SHP77 (cell line): ENCODE measurements at regions not wholly inside any gene's neighbourhood (a gene's known extent, or its start where the extent isn't known, plus 50 kb on each side); places are given as distances from the start of the nearest gene placed in this dataset.
"Not testable (repeated sequence)": the region's sequence is repeated elsewhere in the genome, so short reads cannot be mapped to it uniquely, and the experiment has no call there.

Source experiments
- DNase-seq, 2 experiments: peaks; one replicate each; lab custom pipeline; 2025; lab: John Stamatoyannopoulos, UW

DNA sequence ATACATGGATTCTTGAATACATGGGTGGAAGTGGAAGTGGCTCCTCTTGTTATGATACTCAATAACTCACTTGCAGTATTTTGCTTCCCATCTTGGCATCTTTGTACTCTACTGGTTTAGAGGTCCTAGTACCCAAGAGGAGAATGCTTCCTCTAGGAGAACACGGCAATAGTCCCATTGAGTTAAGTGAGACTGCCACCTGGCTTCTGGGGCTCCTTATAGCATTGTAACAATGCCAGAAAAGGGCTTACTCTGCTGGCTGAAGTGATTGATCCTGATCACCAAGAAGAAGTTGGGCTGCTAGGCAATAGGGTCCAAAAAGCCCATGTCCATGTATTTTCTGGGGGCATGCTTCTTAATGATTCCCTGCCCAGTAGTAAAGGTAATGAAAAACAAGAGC, 627.6 kb upstream of the SGCD start:
- no peak for DNase-seq

DNA sequence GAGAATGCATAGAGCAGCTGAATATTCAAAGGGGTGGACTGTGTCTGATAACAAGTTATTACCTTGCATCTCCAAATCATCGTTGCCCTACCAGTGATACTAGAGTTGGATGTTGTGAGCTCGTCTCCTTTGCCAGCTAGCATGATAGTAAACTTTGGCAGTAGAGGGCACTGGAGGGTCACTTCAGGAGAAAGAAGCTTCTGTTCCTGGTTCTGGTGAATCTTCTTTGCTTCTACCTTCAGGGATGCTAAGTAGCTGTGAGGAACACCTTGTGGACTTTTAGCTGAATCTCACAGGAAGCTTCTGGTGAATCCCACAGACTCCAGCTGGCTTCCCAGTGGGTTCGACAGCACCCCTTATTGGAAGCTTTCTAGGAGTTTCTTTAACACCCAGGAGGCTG, 626.6 kb upstream of the SGCD start:
- no peak for DNase-seq

DNA sequence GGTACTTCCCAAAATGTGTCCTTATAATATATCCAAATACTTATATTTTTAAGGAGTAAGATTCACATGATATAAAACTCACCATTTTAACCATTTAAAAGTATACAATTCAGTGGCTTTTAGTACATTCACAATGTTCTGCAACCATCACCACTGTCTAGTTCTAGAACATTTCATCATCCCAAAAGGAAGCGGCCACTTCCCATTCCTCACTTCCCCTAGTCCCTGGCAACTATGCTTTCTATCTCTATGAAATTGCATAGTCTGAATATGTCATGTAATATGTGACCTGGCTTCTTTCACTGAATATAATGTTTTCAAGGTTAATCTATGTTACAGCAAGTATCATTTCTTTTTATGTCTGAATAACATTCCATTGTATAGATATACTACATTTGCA, 615.1 kb upstream of the SGCD start:
- no peak for DNase-seq

DNA sequence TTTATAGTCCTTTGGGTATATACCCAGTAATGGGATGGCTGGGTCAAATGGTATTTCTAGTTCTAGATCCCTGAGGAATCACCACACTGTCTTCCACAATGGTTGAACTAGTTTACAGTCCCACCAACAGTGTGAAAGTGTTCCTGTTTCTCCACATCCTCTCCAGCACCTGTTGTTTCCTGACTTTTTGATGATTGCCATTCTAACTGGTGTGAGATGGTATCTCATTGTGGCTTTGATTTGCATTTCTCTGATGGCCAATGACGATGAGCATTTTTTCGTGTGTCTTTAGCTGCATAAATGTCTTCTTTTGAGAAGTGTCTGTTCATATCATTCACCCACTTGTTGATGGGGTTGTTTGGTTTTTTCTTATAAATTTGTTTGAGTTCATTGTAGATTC, 612.5 kb upstream of the SGCD start:
- not testable (repeated sequence) for DNase-seq

DNA sequence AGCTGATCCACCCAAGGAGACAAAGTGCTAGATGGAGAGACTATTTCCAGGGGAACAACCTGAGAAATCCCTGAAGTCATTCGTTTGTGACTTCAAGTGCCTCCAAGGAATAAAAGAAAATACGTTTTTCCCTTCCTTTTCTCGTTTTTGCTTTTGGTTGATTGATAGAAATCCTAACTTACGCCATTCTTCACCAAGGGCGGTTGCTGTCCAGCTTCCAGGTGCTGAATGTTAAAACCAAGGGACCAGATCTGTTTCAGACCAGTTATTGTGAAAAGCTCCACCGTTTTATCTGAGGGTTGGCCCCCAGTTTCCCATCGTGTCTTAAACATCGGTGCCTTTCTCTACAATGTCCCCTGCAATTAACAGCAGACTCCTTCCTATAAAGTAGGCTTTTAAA, 600.7 kb upstream of the SGCD start:
- no peak for DNase-seq

DNA sequence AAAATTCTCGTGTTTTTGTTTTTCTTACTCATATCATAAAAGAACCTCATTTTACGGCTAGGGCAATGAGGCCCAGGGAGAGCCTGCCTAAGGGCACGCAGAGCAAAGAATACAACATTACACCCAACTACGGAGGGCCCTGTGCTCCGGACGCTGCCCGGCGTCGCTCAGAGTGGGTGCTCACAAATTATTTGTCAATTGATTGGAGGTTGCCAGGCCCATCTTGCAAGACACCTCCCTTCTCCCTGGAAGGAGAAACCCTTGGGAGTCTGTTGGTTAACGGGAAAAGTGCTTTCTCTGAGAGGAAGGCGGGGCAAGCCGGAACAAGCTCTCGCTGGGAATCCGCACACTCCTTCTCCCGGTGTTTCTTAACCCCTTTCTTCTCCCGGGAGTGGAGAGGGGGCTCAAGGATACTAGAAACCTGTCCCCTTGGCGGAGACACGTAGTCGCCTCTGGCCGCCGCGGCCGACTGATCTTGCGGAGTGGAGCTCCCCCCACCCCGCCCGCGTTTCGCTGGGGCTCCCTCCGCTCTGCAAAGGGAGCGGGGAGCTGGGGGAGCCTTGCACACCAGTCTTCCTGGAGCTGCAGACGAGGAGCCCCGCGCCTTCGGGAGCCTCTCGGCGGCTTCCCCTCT, 599.3 kb upstream of the SGCD start:
- no peak for DNase-seq

DNA sequence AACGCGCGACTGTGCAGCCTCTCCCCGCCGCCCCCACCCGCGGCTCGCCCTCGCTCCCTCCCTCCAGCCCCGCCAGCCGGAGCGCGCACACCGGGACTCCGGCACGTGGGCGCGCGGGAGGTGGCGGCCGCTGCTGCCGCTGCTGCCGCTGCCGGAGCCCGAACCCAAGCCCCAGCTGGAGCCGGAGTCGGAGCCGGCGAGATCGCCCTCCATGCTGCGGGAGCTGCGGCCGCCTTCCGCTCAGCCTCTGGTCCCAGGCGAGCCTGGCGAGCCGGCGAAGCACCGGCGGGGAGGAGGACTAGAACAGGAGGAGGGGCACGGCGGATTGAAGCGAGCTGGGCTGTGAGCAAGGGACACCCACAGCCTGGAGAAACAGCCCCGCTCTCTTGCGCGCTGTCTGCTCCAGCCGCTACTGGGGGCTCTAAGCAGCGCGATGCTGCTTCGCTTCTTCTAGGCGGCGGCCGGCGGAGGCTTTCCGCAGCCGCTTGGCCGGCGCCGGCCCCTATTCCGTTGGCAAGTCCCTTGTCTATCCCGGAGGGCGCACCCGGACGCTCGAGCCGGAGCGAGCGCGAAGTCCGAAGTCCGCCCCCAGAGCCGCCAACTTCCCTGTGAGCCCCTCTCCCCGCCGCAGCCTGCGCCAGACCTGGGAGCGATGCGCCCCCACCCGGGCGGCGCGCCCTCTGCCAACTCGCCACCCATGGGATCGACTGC, 598.7 kb upstream of the SGCD start:
- DNase-seq: no peak

DNA sequence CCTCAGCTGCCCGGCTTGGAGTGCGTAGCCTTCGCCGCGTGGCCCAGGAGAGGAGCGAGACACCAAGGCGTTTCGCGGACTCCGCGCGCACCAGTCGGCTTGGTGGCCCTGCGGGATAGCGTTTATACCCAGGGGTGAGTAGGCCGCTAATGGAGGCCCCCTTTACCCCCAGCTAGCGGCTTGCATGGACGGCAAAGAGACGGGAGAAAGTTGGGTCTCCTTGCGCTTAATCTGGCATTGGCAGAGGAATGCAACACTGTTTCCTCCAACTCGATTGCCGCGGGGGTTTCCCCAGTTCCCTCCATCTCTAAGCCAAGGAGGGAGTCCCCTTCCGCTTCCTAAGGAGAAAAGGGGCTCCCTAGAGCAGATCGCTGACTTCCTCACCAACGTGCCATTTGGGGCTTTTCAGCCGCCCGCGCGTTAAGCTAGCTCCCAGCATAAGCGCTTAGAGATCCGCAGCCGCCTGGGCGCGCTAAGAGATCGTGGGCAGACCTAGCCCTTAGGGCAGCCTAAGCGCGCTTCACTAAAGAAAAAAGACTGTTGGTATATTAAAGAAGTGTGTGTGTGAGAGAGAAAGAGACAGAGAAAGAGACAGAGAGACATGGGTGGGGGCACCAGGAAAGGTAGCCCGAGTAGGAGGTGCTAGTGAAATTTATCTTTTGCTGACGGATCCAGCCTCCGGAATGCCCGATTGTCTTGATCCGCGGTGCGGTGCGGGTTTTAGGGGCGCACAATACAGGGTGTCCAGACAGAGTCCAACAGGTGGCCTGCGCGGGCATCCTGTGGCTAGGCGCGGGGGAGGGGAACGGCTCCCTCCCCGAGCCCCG, 597.9 kb upstream of the SGCD start:
- DNase-seq: no peak

DNA sequence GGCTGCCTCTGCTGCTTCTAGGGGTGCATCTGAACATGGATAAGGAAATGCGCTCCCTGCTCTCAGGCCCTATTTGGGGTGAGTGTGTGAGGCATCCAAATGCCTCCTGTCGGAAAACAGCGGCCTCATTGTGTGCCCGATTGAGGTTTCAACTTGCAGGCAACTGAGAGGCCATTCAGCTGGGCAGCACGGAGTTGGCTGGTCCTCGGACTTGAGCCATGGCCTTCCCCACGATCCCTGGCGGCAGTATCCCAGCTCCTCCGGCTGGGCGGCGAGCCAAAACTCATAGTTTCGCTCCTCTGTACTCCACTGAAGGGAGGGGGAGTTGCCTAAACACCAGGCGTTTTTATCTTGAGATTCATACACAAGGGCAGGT, 597.3 kb upstream of the SGCD start:
- DNase-seq: no peak

DNA sequence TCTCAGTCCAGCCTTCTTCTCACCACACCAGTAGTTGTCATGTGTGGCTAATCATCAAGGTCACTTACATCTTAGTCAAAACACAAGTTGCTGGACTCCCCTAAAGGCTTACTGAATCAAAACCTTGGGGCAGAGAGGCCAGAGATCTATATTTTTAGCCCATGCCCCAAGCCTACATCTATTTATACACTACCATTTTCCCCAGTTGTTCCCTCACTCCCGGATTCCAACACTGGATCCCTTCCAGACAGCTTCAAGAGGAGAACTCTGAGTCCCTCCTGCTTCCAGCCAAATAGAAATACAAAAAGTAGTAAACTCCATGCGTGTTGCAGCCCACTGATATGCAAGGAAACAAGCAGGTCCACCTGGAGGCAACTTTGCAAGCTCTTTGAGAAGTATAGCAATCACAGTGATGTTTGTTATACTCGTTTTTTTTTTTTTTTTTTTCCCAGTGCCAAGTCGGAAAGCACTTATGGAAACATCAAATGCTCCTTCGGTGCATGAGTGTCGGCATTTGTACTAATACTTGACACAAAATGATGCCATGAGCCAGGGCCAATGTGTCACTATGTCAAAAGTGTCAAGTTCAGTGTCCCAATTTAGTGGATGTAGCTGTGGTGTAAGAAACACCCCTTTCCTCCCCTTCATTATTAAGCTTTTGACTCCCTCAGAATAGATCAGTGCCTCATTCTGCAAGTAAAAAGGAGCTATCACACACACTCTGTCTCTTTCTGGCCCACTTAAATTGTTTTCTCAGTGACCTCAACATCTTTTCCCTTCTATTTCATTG, 594.2 kb upstream of the SGCD start:
- no peak for DNase-seq

DNA sequence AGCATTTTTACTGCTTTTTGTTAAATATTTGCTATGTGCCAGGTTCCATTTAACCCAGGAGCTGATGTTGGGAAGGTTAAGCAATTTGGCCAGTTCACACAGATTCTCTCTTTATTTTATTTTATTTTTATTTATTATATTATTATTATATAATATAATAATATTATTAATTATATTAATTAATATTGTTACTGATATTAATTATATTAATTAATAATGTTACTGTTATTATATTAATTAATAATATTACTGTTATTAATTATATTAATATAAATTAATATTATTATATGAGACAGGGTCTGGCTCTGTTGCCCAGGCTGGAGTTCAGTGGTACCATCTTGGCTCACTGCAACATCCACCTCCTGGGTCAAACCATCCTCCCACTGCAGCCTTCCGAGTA, 593.0 kb upstream of the SGCD start:
- DNase-seq: no peak

DNA sequence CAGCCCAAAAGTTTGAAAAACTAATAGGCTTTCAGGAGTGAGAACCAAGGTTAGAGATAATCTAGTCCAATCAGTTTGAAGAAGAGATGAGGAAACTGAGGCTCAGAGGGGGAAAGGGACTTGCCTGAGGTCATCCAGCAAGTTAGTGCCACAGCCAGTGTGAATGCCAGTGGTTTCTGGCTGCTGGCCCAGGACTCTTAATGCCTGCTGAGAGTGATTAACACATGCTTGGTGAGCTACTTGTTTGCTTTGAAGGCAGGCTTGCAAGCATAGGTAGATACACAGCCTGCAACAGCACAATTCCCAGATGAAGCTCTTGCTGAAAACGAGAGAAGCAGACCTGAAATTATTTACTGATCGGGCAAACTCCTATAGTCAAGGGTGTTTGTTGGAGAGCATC, 591.6 kb upstream of the SGCD start:
- DNase-seq: no peak

DNA sequence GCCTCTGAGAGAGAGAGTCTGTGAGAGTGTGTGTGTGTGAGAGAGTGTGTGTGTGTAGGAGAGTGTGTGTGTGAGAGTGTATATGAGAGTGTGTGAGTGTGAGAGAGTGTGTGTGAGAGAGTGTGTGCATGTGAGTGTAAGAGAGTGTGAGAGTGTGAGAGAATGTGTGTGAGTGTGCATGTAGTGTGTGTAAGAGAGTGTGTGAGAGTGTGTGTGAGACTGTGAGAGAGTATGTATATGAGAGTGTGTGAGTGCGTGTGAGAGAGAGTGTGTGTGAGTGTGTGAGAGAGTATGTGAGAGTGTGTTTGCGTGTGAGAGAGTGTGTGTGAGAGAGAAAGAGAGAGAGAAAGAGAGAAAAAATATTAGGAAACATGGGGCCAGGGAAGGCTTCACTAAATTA, 588.3 kb upstream of the SGCD start:
- DNase-seq: no peak

DNA sequence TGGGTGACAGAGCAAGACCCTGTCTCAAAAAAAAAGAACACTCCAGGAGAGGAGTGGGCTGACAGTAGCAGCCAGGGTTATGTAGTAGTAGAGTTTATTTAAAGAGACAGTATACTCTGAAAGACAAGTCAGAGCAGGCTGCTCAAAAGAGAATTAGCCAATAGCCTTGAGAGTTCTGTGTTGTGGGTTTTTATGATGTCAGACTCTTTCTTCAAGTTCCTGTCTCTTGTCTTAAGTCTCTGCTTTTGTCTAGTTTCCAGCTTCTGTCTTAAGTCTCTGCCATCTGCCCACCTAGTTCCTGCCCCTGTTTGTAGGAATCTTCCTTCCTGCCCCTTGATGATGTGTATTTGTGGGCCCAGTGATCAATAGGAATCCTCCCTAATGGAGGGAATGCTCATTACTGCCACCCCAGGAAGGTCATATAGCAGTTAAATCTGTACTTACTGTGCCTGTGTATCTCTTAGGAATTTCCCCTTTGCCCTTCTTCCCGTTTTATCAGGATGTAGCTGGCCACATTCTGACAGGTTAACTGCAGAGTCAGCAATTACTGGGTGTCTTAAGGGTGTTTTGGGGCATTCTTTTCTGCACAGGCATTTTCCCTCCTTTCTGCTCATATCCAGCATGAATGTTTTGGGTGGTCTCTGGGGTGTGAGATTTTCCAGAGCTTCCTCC, 580.5 kb upstream of the SGCD start:
- no peak for DNase-seq

DNA sequence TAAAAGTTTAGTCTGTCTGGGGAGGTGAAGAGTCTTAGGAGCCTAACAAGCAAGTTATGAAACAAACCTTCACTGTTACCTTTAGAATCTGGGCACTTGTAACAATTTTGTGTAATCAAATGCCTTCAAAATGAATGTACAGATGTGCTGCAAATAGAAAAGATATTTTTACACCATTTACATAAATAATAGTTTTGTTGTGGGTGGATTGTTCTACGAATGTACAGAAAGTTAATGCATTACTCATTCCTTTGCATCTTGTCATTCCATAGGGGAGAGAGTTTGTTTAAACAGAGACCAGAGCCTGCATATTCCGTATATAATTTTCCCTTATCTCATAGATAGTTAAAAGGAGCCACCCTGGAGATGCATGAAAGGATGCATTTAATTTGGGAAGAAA, 576.9 kb upstream of the SGCD start:
- DNase-seq: no peak

DNA sequence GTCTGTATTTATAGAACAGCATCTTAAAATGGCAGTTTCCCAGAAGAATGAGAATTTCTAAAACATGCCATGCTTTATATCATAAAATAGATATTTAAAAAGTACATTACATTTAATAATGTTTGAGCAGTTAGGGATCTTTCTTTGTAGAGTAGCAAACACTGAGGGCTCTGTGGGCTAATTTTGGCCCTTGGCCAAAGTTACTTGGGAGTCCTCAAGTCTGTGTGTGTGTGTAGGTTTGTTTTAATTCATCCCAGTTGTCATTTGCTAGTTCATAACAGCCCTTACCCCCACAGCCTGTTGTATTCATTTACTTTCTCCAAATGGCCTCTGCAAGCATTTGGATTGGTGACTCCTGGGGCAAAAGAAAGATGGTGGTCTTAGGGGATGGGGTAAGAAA, 576.4 kb upstream of the SGCD start:
- no peak for DNase-seq

DNA sequence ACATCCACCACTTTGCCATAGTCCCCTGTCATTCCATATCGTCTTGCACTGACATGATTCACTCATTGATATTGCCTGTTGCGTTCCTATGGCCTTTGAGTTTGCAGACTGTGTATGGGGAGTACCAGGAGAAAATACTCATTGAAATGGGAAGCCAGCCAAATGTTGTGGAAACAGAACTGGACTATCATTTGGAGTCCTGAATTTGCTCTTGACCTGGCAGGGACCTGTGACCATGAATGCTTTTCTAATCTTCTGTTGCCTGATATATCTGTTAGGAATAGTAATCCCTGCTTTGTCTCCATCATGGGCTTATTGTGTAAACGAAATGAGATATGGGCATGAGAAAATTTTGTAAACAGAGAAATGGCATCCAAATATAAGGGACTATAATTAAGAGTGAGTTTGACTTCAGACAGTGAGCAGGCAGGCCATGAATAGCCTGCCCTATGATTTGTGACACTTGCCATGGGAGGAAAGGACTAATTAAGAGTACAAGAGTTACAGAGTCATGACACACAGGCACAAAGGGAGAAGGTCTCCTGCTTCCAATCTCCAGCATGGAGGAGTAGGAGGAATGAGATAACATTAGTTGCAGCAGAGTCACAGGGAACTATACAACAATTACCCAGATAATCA, 572.9 kb upstream of the SGCD start:
- DNase-seq: no peak

DNA sequence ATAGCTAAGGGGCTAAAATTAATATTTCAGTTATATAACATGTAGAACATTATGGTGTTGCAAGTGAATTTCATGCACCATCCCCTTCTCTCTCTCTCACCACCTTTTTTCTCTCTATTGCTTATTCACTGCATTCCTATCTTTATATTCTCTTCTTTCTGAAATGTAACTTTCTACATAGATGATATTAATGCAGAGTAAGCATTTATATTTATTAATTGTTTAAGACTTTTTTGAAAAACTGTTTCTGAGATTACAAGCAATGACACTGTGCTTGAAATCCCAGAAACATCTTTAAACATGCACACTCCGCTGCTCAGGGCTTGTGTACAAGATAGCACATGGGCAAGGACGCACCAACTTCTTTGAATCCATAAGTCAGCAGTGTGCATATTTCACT, 567.7 kb upstream of the SGCD start:
- no peak for DNase-seq

DNA sequence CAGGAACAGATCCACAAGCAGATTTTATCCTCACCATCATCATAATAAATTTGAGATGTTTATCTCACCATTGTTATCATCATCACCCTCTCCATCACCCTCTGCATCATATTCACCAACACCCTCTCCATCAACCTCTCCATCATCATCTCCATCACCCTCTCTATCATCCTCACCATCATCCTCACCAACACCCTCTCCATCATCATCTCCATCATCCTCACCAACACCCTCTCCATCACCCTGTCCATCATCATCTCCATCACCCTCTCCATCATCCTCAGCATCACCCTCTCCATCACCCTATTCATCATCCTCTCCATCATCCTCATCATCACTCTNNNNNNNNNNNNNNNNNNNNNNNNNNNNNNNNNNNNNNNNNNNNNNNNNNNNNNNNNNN, 567.0 kb upstream of the SGCD start:
- DNase-seq: no peak

DNA sequence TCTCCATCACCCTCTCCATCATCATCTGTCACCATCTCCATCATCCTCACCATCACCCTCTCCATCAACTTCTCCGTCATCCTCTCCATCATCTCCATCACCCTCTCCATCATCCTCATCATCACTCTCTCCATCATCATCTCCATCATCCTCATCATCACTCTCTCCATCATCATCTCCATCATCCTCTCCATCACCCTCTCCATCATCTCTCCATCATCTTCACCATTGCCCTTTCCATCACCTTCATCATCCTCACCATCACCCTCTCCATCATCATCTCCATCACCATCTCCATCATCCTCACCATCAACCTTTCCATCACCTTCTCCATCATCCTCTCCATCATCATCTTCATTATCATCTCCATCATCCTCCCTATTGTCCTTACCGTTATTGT, 565.5 kb upstream of the SGCD start:
- no peak for DNase-seq

DNA sequence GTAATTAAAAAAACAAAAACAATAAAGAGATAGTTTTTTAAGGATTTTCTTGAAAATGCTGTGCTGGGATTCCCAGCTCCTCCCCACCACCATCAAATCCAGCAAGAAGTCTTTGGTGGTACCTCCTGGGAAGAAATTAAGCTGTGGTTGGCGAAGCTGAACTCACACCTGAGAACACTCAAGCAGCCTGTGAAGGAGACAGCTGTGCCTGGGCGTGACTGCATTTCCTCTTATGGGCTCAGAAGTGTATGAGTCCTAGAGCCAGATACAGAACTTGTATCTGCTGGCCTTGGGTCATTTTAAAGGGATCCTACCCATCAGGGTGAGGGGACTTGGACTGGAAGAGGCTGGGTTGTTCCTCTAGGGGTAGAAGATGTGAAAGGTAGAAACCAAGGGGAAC, 561.2 kb upstream of the SGCD start:
- DNase-seq: no peak

DNA sequence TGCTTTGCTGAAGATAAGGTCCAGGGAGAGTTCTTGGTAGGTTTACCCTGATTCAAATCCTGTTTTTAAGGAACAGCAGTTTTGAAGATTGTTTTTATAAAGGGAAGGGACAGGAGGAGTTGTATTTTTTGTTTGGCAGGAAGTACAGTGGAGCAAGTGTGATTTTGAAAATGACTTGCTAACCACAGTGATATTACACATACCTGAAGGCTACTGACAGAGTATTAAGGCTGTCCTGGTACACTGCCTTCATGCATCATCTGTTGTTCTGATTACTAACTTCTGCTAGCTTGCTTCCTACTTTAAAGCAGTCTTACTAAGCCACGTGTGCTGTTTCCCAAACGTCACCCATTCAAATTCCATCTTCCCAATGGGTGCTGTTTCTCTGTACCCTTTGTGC, 559.5 kb upstream of the SGCD start:
- no peak for DNase-seq
